ENCODE measurements at regions not wholly inside any gene's neighbourhood (a gene's known extent, or its start where the extent isn't known, plus 50 kb on each side); places are given as distances from the start of the nearest gene placed in this dataset.

GRCh38 chr9:22232971-22233370, 213.7 kb upstream of the DMRTA1 start:
- no peak for TF ChIP-seq SKIL (IDR thresholded peaks at IDR 0.05; ENCODE audit: low read depth, poor library complexity, severe bottlenecking)
- TF ChIP-seq CTCF (IDR thresholded peaks at IDR 0.05 in 2 of 3, conservative IDR thresholded peaks at IDR 0.05 in 1 of 3; ENCODE audit: control insufficient read depth in 2 of 3, extremely low read depth in 1 of 3, insufficient read depth in 1 of 3, low read depth in 3 of 3, low read length in 3 of 3) = no peak
- no peak for TF ChIP-seq CUX1 (IDR thresholded peaks at IDR 0.05; ENCODE audit: insufficient replicate concordance, low read depth, low read length)
- TF ChIP-seq ZNF274 (IDR thresholded peaks at IDR 0.05; ENCODE audit: insufficient read depth, insufficient read length) = no peak
- no peak for TF ChIP-seq EGR1 (IDR thresholded peaks at IDR 0.05; ENCODE audit: borderline replicate concordance in 1 of 2, low read depth in 2 of 2, low read length in 2 of 2)
